ENCODE measurements at regions not wholly inside any gene's neighbourhood (a gene's known extent, or its start where the extent isn't known, plus 50 kb on each side); places are given as distances from the start of the nearest gene placed in this dataset.

DNA sequence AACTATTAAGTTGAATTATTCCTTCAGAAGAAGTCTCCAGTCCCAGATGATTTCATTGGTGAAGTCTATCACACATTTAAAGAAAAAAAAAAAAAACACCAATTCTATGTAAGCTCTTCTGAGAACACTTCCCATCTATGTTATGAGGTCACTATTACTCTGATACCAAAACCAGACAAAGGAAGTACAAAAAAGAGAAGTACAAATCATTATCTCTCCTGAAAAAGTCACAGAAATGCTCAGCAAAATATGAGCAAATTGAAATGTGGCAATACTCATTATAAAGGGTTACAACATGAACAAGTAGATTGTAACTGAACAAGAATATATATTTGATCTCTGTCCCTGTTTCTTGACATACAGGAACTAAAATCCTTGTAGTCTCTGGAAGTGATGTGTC, 280.4 kb downstream of the TLE1 start:
- Histone ChIP-seq H3K4me3 (ENCODE audit: low read depth, low read length) (no peak overlapping the region), H3K4me1 (ENCODE audit: control insufficient read depth, insufficient read depth, low read length) (no peaks in the 10 kb centered on the region), H3K27ac (ENCODE audit: low read depth, low read length) (no peak overlapping the region), H3K9ac (ENCODE audit: low read depth, low read length) (no peak overlapping the region), H3K36me3 (ENCODE audit: control insufficient read depth, insufficient read depth, low read length) (no peaks in the 10 kb centered on the region), H3K9me3 (ENCODE audit: control insufficient read depth, insufficient read depth, low read length) (no peaks in the 10 kb centered on the region), H3K27me3 (ENCODE audit: control insufficient read depth, insufficient read depth, low read length) (no peaks in the 10 kb centered on the region)

DNA sequence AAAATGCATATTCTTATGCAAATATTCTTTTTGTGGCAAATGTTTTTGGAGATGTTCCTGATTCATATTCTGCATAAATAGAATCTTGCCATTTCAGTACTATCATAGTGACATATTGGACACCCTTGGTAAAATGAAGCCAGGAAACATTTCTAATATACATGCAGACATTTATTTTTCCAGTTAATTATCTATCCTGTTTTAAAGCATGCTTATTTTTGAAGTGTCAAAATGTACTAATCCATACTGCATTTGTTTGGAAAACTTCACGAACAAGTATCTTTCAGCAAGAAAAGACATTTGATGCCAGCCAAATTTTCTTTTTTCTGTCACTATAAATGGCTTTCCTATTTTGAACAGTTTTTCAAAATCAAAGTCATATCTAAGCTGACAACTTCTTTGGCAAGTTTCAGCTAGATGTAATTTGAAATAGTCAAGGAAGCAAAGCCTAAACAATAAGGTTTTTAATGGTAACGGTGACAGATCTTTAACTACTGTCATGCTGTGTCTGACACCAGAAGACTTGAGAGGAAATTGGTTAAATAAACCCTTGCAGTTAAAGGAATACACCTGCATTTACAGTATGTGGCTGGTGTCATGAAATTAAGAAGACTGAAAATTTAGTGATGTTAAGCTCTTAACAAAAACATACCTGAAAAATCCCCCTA, 284.3 kb downstream of the TLE1 start:
- H3K36me3 ChIP-seq (ENCODE audit: control insufficient read depth, insufficient read depth, low read length), result no peaks in the 10 kb centered on the region
- no peak overlapping the region for H3K4me3 ChIP-seq (ENCODE audit: low read depth, low read length)
- H3K27ac ChIP-seq (ENCODE audit: low read depth, low read length), result no peak overlapping the region
- H3K4me1 ChIP-seq (ENCODE audit: control insufficient read depth, insufficient read depth, low read length), result no peaks in the 10 kb centered on the region
- no peak overlapping the region for H3K9ac ChIP-seq (ENCODE audit: low read depth, low read length)
- H3K9me3 ChIP-seq (ENCODE audit: control insufficient read depth, insufficient read depth, low read length), result no peaks in the 10 kb centered on the region
- no peaks in the 10 kb centered on the region for H3K27me3 ChIP-seq (ENCODE audit: control insufficient read depth, insufficient read depth, low read length)

- Histone ChIP-seq H3K27ac (ENCODE audit: low read depth, low read length) (no peak overlapping the region), H3K9me3 (ENCODE audit: control insufficient read depth, insufficient read depth, low read length) (no peaks in the 10 kb centered on the region), H3K36me3 (ENCODE audit: control insufficient read depth, insufficient read depth, low read length) (no peaks in the 10 kb centered on the region), H3K4me1 (ENCODE audit: control insufficient read depth, insufficient read depth, low read length) (0 out of 2 replicates have a peak, but pooled peaks cover 4% of the 10 kb centered on the region), H3K9ac (ENCODE audit: low read depth, low read length) (no peak overlapping the region), H3K4me3 (ENCODE audit: low read depth, low read length) (no peak overlapping the region), H3K27me3 (ENCODE audit: control insufficient read depth, insufficient read depth, low read length) (no peaks in the 10 kb centered on the region)
Observed at GRCh38 chr9:81397481-81398381, 291.6 kb downstream of the TLE1 start.

DNA sequence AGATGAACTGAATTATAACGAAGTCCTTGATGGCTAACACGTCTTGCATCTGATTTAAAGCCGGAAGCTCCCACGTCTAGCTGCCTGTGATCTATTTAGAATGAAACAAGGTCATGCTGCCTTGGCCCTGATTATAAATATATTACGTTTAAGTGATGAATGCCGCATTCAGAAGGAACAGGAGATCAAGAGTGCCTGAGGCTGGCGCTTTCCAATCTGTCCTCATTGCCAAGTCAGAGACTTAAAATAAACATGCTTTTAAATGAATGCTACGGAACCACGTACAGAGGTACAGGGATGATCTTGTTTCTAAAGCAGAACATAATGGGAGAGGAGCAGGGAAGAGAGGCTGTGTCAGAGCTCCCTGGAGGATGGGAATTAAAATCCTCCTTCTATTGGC, 292.8 kb downstream of the TLE1 start:
- Histone ChIP-seq H3K9ac (ENCODE audit: low read depth, low read length) (no peak overlapping the region), H3K9me3 (ENCODE audit: control insufficient read depth, insufficient read depth, low read length) (no peaks in the 10 kb centered on the region), H3K4me1 (ENCODE audit: control insufficient read depth, insufficient read depth, low read length) (0 out of 2 replicates have a peak, but pooled peaks cover 4% of the 10 kb centered on the region), H3K36me3 (ENCODE audit: control insufficient read depth, insufficient read depth, low read length) (no peaks in the 10 kb centered on the region), H3K4me3 (ENCODE audit: low read depth, low read length) (no peak overlapping the region), H3K27ac (ENCODE audit: low read depth, low read length) (no peak overlapping the region), H3K27me3 (ENCODE audit: control insufficient read depth, insufficient read depth, low read length) (no peaks in the 10 kb centered on the region)

GRCh38 chr9:81395676-81396054, 293.7 kb downstream of the TLE1 start:
- no peak overlapping the region for H3K9ac ChIP-seq (ENCODE audit: low read depth, low read length)
- H3K27ac ChIP-seq (ENCODE audit: low read depth, low read length), result no peak overlapping the region
- 0 out of 2 replicates have a peak, but pooled peaks cover 4% of the 10 kb centered on the region for H3K4me1 ChIP-seq (ENCODE audit: control insufficient read depth, insufficient read depth, low read length)
- no peaks in the 10 kb centered on the region for H3K27me3 ChIP-seq (ENCODE audit: control insufficient read depth, insufficient read depth, low read length)
- no peaks in the 10 kb centered on the region for H3K9me3 ChIP-seq (ENCODE audit: control insufficient read depth, insufficient read depth, low read length)
- H3K4me3 ChIP-seq (ENCODE audit: low read depth, low read length), result no peak overlapping the region
- H3K36me3 ChIP-seq (ENCODE audit: control insufficient read depth, insufficient read depth, low read length), result no peaks in the 10 kb centered on the region

DNA sequence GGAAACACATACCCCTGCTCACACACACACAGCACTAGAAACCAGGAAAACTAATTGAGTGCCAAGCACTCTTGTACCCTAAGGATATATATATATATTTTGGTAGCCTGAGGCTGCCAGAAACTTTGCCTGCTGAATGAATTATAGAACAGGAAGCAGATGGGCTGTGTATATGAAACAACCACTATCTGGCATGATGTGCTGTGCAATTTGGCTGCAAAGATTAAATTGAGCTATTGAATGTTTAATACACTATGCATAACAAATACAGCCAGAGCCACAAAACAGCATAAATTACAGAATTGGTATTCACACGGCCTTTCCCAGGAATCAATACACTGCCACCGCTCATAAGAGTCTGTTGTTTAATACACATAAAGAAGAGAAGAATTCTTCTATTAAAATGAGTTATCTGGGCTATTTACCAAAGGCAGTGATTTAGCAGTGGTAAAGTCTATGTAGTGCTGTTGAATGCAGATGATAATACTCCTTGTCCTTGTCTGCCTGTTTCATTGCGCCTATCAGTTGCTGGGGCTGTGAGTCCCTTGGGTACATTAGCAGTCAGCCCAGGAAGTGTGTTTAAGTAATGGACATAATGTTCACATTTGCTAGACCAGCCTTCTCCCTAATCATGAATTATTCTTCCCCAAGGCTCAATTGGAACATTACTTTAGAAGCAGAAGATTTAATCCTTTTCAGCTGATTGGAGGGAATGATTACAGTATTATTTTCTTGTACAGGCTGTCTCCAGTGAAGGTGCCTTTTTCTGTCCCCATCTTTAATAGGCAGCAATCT, 294.3 kb downstream of the TLE1 start:
- Histone ChIP-seq H3K36me3 (ENCODE audit: control insufficient read depth, insufficient read depth, low read length) (no peaks in the 10 kb centered on the region), H3K27me3 (ENCODE audit: control insufficient read depth, insufficient read depth, low read length) (no peaks in the 10 kb centered on the region), H3K4me1 (ENCODE audit: control insufficient read depth, insufficient read depth, low read length) (peaks cover 7% of the 10 kb centered on the region; the same call in 1 of the 2 replicates), H3K9ac (ENCODE audit: low read depth, low read length) (no peak overlapping the region), H3K9me3 (ENCODE audit: control insufficient read depth, insufficient read depth, low read length) (no peaks in the 10 kb centered on the region), H3K4me3 (ENCODE audit: low read depth, low read length) (no peak overlapping the region), H3K27ac (ENCODE audit: low read depth, low read length) (no peak overlapping the region)

GRCh38 chr9:81393985-81394811, 295.1 kb downstream of the TLE1 start:
- Histone ChIP-seq H3K27me3 (ENCODE audit: control insufficient read depth, insufficient read depth, low read length) (no peaks in the 10 kb centered on the region), H3K9me3 (ENCODE audit: control insufficient read depth, insufficient read depth, low read length) (no peaks in the 10 kb centered on the region), H3K36me3 (ENCODE audit: control insufficient read depth, insufficient read depth, low read length) (no peaks in the 10 kb centered on the region), H3K9ac (ENCODE audit: low read depth, low read length) (no peak overlapping the region), H3K4me3 (ENCODE audit: low read depth, low read length) (no peak overlapping the region), H3K4me1 (ENCODE audit: control insufficient read depth, insufficient read depth, low read length) (peaks cover 16% of the 10 kb centered on the region), H3K27ac (ENCODE audit: low read depth, low read length) (no peak overlapping the region)

DNA sequence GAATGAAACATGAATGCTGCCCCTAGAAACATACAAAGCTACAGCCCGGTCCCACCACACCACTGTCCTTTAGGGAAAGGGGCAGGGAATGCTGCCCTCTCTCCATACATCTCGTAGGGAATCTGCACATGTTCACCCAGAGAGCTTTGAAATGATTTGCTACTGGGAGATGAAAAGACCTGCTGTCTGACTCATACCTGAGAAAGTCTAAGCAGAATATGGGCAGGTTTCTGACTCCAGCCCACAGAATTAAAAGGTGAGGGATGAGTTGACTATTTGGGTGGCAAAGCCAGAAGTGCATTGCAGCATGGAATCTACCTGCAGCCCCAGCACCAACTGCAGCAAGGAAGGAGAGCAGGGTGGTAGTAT, 297.9 kb downstream of the TLE1 start:
- H3K36me3 ChIP-seq (ENCODE audit: control insufficient read depth, insufficient read depth, low read length), result no peaks in the 10 kb centered on the region
- H3K27ac ChIP-seq (ENCODE audit: low read depth, low read length), result no peak overlapping the region
- peaks cover 17% of the 10 kb centered on the region for H3K4me1 ChIP-seq (ENCODE audit: control insufficient read depth, insufficient read depth, low read length)

GRCh38 chr9:81390792-81391456, 298.4 kb downstream of the TLE1 start:
- peaks cover 17% of the 10 kb centered on the region for H3K4me1 ChIP-seq (ENCODE audit: control insufficient read depth, insufficient read depth, low read length)
- H3K9ac ChIP-seq (ENCODE audit: low read depth, low read length), result no peak overlapping the region
- H3K27me3 ChIP-seq (ENCODE audit: control insufficient read depth, insufficient read depth, low read length), result no peaks in the 10 kb centered on the region
- H3K36me3 ChIP-seq (ENCODE audit: control insufficient read depth, insufficient read depth, low read length), result no peaks in the 10 kb centered on the region
- H3K27ac ChIP-seq (ENCODE audit: low read depth, low read length), result no peak overlapping the region
- H3K9me3 ChIP-seq (ENCODE audit: control insufficient read depth, insufficient read depth, low read length), result no peaks in the 10 kb centered on the region
- no peak overlapping the region for H3K4me3 ChIP-seq (ENCODE audit: low read depth, low read length)

More for the DNA sequence above, 297.9 kb downstream of the TLE1 start:
- Histone ChIP-seq H3K4me3 (ENCODE audit: low read depth, low read length) (no peak overlapping the region), H3K9ac (ENCODE audit: low read depth, low read length) (no peak overlapping the region), H3K27me3 (ENCODE audit: control insufficient read depth, insufficient read depth, low read length) (no peaks in the 10 kb centered on the region), H3K9me3 (ENCODE audit: control insufficient read depth, insufficient read depth, low read length) (no peaks in the 10 kb centered on the region)

DNA sequence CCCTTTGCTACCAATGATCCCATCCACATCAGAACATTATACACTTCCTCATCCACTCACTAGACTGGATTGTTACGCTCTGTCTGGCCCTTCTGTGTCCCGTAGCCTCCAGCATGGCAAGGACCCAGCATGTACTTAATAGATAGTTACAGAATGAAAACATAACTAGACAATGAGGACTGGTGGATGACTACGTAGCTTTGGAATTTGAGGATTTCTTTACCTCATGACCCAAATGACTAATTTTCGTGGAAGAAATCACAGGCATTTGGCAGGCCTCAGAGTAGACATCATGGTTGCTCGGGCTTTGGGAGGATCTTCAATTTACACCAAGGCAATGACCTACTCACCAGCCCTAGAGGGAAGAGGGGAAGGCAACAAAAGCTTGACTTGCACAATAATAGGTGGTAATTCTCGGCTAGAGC, 299.8 kb downstream of the TLE1 start:
- no peak overlapping the region for H3K9ac ChIP-seq (ENCODE audit: low read depth, low read length)
- no peak overlapping the region for H3K4me3 ChIP-seq (ENCODE audit: low read depth, low read length)
- H3K27ac ChIP-seq (ENCODE audit: low read depth, low read length), result no peak overlapping the region
- H3K27me3 ChIP-seq (ENCODE audit: control insufficient read depth, insufficient read depth, low read length), result no peaks in the 10 kb centered on the region
- no peaks in the 10 kb centered on the region for H3K9me3 ChIP-seq (ENCODE audit: control insufficient read depth, insufficient read depth, low read length)
- no peaks in the 10 kb centered on the region for H3K36me3 ChIP-seq (ENCODE audit: control insufficient read depth, insufficient read depth, low read length)
- H3K4me1 ChIP-seq (ENCODE audit: control insufficient read depth, insufficient read depth, low read length), result peaks cover 17% of the 10 kb centered on the region
